Effector CD8-positive, alpha-beta T cell (primary cell): ENCODE measurements at regions not wholly inside any gene's neighbourhood (a gene's known extent, or its start where the extent isn't known, plus 50 kb on each side); places are given as distances from the start of the nearest gene placed in this dataset.

Experiments used
- DNase-seq: peaks from one replicate; lab custom pipeline; 2025; lab: John Stamatoyannopoulos, UW

DNA sequence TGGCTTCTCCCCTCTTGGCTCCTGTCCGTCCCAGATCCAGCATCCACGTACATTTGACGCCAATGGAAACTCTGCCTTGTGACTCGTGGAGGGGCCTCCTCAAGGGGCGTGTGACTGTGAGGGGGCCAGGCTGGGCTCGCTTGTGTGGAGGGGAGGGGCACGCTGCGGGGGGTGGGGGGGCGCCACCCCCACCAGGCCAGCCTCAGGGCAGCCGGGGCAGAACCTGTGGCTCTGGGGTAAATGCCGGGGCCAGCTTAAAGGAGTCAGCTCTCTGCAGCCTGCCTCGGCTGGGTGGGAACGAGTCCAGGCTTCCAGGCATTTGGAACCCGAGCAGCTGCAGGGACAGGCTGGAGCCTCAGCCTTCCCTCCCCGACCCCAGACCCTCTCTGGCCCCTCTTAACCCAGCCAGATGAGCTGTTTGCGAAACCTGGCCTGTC, 94.1 kb downstream of the SIK1 start:
- no peak for DNase-seq

DNA sequence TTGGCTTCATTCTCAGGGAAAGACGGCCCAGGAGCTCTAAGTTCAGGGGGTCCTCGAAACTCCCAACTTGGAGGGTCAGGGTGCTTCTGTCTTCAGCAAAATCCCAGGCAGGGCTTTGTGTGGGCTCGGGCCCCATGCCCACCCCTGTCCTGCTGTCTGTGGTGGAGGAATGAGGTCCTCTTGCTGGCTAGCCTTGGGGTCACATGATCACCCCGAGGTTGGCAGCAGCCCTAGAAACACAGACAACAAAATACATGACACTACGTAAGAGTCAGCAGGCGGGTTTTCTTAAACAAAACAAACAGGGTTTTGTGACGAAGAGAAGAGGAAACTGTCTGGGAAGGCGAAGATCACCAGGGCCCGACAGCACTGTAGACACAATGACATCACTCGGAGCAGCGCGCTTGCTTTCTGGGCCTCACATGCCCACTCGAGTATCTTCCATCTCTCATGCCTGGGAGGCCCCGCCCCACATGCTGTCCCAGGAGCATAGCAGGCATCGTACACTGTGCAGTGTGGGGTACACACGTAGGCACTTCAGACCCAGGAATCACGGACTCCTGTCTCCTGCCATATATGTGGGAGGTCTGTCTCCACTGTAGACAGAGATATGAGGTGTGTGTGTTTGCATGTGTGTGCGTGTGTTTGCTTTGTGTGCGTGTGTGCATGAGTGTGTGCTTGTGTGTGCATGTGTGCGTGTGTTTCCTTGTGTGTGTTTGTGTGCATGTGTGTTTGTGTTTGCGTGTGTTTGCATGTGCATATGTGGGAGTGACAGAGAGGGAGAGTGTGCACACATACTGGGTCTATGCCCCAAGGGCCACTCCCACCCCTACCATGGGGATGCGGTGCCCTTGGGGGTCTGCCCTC, 94.7 kb downstream of the SIK1 start:
- no peak for DNase-seq

DNA sequence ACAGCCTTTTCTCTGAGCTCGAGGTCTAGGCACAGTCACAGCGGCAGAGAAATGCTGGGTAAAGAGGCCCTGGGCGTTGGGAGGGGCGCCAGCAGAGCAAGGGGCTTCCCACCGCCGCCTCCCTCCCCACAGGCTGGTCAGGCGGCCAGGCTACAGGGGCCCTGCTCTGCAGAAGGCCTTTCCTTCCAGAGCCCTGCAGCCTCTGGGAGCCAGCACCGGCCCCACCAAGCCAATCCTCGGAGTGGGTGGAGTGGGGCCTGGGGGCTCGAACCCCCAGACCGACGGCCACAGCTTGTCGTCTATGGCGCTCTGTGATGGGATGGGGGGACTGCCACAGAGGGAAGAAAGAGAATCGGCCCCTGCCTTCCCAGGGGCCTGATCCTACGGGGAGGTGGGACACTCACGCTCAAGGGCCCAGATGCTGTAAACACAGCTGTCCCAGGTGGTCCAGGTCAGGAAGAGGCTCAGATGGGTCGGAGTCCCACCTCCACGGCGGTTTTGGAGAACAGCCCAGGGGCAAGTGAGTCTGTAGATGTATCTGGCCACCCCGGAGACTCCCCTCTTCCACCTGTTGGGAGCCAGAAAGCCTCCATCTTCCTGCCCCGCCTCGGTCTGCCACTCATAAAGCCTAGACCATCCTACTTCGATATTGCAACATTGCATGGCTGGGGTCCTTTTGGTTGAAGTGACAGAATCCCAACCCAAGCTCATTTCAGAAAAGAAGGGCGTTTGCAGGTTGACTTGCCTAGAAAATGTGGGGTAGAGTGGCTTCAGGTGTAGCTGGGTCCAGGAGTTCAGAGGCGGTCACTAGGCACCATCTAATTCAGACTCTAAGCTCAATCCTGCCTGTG, 95.6 kb downstream of the SIK1 start:
- DNase-seq = no peak

DNA sequence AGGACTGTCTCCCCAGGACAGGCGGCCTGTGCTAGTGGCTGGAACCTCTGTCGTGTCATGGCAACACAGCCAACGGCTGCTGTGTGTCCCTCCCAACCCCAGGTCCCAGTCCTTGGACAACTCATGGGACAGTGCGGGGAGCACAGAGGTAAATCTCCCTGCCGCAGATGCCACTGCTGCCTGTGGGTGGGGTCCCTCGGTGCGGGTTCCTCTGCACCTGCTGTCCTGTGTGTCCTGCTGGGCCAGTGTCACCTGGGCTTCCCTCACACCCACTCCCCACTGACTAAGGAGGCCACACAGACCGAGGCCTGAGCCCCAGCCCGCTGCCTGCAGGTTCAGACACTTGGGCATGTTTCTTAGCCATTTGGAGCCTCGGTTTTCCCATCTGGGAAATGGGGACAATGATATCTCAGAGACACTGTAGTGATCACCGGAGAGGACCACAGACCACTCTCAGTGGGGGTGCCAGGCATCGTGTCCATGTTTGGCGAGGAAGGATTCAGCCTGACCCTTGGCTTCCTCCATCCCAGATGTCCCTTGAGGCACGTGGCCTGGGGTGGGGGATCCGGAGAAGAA, 96.5 kb downstream of the SIK1 start:
- DNase-seq = no peak

DNA sequence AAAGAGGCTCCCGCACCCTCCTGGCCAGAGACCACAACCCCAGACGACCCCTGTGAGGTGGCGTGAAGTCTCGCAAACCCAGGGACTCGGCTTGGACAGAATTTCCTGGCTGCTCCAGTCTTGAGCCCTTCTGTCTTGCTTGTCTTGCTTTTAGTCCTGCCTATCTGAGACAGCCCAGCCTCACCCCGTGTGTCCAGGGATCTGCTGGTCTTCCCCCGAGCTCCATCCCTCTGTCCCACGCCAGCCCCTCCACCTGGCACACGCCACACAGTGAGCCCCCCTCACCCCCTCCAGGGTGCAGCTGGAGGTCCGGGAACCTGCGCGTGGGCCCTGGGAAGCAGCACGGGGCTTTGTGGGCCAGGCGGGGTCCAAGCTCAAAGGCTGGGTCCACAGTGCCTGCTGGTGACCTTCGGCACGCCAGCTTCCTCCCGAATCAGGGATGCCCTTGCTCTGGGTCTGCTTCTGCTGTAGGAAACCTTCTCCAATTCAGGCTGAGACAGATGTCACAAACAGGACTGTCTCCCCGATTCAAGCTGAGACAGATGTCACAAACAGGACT, 97.1 kb downstream of the SIK1 start:
- DNase-seq = no peak

DNA sequence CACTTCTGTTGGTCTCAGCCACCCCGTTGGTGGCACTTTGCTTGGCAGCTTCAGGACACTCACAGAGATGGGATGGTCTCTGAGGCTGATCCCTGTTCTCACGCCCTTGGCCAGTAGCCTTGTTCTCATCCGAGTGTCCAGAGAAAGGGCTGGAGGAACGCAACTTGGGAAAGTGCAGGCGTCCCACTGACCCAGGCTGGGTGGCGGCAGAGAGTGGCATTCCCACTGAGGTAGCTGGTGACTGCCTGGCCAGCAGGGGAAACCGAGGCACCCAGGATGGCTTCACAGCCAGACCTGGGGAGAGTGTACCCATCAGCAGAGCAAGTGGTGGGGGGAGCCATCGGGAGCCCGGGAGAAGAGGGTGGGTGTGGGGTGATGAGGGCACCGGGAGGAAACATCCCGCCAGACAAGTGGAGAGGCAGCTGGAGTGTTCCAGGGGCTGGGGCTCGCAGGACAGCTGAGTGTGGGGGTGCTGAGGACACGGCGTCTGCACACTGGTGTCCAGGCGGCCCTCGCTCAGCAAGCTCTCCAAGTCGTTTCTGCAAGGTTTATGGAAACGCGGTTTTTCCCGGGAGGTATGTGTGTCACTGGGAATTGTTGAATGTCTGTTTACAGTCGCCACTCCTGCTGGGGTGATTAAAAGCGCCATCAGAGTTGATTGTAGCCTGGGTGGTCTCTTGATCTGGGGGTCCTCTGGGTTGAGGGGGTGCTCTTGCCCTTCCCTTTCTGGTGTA, 97.8 kb downstream of the SIK1 start:
- DNase-seq = no peak

DNA sequence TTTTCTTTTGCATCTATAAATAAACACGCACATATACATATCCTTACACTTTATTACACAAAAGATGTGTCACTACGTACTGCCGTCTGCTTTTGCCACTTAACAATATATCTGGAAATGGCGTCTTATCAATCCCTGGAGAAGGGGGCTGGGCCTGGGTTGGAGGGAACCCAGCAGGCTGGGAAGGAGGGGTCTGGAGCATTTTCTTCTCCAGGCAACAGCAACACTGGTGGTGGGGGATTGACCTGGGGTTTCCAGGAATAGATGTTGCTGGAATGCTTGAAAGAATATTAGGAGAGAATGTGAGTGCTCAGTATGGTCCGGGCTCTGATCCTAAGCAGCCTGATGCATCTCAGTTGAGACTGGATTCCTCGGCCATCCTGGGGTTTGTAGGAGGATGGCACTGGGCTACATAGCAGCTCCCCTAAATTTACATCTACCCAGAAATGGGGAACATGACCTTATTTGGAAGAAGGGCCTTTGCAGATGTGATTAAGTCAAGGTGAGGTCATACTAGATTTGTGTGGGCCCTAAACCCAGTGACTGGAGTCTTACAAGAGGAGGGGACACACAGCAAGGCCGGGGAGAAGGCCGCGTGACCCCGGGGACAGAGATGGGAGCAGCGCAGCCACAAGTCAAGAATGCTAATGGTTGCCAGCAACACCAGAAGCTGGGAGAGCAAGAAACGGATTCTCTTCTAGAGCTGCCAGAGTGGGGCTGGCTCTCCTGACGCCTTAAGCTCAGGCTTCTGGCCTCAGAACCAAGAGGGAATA, 98.6 kb downstream of the SIK1 start:
- DNase-seq = no peak

DNA sequence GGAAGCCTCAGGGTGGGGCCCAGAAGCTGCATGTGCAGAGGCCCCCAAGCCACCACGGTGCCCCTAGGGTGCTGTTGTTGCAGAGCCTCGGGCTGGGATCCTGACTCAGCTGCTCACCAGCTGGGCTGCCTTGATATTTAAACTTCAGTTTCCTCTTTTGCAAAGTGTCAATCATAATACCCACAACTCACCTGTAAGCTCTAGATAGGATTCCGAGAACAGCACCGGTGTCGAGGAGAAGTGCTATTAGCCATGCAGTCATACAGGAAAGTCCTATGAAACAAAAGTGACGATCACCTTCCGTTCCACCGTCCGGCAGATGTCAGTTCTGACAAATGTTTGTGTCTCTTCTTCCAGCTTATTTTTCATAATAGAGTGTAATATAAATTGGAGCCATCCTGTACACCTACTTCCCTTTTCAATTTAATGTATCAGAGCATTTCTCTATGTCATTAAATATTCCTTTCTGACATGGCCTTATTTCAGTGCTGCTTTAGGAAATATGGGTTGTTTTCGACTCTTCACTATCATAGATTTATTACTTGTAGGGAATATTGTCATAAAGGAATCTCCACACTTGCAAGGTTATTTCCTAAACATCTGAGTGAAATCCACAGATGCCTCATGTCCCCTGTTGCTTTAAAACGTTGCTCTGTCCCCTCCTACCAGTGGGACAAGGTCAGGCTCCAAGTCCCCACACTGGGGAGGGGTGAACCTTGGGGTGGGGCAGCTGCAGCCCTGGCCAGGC, 100.8 kb downstream of the SIK1 start:
- DNase-seq = no peak

DNA sequence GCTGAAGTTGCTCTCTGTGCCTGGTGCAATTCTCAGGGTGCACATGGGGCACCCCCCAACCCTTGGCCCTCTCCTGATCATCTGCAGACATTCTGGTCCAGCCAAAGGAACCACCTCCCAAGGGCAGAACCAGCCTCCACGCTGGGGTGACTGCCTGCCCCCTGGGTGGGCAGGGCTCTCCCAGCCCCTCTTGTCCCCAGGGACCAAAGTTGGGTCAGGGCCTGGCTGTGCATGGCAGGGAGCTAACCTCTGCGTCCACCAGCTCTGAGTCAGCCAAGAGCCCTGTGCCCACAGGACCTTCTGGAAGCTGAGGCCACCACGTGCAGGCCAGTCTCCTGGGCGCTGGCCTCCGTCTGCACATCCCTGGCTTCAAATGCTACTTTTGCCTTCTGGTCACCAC, 101.9 kb downstream of the SIK1 start:
- DNase-seq = no peak

DNA sequence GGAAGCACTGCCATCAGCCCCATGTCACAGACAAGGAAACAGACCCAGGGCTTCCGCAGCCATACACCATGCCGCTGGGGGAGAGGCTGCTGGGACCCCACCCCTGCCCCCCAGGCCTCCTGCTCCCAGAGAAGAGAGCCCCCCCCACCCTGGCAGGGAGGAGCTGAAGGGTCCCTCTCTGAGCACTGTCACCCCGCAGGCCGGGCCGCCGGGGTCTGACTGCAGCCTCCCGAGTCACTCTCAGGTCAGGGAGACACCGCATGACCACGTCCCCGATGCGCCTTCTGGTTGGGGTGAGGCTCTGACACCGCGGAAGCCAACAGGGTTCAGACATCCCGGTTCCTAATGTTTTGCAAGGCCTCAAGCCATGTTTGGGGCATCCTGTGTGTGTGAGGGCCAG, 102.3 kb downstream of the SIK1 start:
- no peak for DNase-seq

DNA sequence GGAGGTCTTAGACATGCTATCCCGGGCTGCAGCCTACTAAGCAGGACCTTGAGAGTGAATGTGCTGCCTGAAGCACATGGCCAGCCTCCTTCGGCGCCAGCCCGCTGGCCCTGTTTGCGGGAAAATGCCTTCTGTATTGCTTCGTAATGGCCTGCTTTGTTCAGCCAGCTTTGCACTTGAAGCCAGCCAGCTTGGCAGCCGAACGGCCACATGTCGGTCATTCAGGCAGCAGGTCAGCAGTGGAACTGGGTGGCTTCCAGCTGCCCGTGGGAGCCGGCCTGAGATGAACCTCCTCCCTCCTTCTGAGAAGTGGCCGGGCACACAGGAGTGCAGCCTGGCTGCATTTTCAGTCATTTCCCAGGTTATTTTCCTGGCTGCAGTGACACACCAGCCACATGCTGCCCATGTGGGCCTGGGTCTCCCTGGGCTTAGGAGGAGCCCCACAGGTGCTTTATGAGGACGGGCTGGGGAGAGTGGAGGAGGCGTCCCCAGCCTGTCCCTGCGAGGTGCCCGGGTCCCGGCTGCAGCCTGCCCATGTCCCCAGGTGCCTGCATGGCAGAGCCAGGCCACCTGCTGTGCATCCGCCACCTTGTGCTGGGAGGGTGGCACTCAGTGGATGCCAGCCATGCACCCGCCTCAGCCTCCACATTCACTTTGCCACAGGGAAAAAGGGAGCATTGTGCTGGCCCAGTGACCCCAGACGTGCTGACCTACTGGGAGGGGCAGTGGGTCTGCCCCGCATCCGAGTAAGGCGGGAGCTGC, 103.5 kb downstream of the SIK1 start:
- DNase-seq = no peak

DNA sequence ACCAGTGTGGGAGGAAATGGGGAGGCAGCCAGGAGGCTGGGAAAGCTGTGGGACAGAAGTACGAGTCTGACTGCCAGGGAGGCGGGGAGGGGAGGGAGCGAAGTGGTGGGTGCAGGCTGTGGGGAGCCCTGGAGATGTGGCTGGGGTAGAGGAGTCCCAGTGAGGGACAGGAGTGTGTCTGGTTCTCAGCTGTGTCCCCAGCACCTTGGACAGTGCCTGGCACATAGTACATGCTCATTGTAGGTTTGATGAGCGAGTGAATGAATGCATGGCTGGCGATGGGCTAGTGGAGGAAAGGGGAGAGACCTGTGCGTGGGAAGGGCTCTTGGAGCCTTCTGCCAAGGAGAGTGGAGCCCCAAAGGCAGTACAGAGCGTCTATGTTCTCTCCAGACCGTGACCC, 104.1 kb downstream of the SIK1 start:
- no peak for DNase-seq

DNA sequence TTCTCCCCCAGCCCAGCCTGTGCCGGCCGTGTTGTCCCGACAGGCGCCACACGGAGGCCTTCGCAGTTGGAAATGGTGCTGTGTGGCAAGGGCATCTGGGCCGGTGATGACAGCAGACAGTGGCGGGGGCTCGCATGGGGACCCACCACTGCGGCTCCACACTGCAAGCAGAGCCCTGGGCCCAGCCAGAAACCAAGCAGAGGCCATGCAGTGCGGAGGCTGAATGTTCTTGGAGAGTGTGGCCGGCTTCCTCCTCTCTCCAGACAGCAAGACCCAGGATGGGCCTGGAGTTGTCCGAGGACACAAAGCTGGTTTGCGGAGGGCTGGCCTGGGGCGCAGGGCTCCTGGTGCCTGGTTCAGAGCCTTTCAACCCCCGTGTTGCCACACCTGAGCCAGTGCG, 104.6 kb downstream of the SIK1 start:
- DNase-seq = no peak

DNA sequence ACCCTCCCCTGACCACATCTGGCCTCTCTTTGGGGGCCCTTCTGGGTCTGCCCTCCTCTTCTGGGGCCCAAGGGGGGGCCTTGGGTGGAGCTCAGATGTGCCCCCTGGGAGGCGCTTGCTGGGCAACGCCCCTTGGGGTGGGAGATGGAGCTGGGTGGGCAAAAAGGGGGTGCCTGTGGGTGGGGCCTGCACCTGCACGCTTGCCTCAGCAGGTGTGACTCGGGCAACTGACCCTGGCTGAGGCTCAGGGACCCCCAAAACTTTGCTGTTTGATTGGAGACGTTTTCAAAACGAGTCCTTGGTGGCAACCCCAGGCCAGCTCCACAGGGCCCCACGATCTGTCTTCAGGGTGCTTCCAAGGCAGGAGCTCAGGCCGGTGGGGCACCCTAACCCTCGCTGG, 105.3 kb downstream of the SIK1 start:
- DNase-seq = no peak

DNA sequence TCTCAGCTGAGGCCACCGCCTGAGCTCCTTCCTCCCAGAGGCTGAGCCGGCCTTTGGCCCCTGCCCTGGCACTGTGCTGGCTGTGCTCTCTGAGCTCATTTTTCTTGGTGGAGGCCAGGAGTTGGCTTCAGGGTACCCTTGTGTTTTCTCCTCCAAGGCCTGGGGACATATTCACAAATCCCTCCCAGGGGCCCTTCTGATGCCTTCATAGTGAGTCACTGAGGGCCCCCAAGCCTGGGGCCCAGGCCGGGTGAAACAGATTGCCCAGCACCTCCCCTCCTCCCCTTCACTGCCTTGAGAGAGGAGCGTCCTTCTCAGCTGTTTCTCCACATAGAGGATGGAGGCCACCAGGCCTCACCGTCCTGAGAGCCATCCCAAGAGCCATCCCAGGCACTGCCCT, 105.8 kb downstream of the SIK1 start:
- DNase-seq = no peak

DNA sequence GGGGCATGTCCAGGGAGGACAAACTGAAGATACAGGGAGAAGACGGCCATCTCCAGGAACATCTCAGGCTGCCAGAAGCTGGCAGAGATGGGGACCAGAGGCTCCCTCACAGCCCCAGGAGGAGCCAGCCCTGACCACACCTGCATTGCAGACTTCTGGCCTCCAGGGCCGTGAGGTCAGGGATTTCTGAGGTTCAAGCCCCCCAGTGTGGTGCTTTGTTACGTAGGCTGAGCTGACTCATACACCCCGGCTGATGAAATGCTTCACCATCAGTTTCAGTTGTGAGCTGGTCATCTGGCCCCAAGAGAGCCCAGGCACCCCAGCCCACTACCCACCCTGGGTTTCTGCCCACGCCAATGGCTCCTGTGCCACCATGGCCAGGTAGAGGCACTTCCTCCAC, 106.4 kb downstream of the SIK1 start:
- DNase-seq = no peak

DNA sequence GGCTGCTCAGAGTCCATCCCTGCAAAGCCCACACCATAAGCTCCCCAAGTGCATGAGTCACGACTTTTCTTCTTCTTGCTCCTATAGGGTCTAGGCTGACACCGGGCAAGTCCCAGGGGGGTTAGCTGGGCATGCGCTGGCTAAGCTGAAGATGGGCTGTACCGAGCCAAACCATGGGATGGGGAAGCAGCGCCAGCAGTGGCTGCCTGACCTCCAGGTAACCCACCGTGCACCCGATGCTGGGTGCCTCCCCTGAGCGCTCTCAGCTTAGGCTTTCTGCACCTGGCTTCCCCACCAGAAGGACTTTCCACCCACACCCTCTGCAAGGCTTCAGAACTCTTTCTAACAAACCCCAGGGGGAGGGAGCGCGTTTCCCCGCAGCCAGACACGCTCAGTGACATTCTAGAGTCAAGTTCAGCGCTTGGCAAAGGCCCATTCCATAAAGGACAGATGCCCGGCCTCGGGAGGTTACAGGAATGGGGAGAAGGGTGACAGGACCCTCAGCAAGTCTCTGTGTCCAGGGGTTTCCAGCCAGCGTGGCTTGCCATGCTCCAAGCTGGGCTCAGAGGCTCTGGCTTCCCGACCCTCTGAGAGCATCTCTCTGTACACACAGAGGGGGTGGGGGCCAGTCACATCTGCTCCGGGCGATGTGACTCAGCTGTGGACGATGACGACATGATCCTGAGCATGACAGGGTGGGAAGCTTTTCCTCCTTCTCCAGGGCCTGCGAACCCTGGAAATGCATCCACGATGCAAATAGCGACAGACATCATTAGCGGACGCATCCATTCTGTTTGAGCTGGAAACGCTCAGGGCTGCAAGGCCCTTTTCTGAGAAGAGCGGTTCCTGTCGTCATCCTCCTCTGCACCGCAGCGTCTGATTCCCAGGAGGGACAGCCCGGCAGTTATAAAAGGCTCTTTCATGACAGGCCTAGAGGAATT, 107.8 kb downstream of the SIK1 start:
- DNase-seq = no peak

DNA sequence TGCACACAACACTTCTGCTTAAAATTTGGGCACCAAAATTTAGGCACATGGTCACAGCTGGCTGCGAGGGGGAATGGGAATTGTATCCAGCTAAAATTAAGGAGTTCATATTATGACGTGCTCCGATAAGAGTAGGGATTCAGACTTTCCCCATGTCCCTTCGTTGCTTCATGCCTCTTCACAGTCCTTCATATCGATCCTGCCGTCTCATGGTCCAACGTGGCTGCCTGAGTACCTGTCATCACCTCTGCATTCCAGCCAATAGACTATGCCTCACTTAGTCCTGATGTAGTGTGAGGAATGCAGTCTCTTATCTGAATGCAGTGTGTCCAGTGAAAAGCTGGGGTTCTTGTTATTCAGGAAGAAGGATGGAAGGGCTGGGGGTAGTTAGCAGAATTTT, 108.6 kb downstream of the SIK1 start:
- DNase-seq = no peak
